ENCODE measurements at regions not wholly inside any gene's neighbourhood (a gene's known extent, or its start where the extent isn't known, plus 50 kb on each side); places are given as distances from the start of the nearest gene placed in this dataset.

- intact Hi-C loops (cut with DNase I; ENCODE audit: low total_unique reads) = no loop called here
- Histone ChIP-seq H3K4me1 (no peaks in the 10 kb centered on the region), H3K27ac (no peak overlapping the region), H3K4me3 (no peak overlapping the region), H3K36me3 (no peaks in the 10 kb centered on the region), H3K27me3 (no peaks in the 10 kb centered on the region), H3K9me3 (no peaks in the 10 kb centered on the region)
- TF ChIP-seq, protein P1, sequence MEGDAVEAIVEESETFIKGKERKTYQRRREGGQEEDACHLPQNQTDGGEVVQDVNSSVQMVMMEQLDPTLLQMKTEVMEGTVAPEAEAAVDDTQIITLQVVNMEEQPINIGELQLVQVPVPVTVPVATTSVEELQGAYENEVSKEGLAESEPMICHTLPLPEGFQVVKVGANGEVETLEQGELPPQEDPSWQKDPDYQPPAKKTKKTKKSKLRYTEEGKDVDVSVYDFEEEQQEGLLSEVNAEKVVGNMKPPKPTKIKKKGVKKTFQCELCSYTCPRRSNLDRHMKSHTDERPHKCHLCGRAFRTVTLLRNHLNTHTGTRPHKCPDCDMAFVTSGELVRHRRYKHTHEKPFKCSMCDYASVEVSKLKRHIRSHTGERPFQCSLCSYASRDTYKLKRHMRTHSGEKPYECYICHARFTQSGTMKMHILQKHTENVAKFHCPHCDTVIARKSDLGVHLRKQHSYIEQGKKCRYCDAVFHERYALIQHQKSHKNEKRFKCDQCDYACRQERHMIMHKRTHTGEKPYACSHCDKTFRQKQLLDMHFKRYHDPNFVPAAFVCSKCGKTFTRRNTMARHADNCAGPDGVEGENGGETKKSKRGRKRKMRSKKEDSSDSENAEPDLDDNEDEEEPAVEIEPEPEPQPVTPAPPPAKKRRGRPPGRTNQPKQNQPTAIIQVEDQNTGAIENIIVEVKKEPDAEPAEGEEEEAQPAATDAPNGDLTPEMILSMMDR (IDR thresholded peaks at IDR 0.05) = no peak
- TF ChIP-seq POLR2A (IDR thresholded peaks at IDR 0.05) = no peak
- DNase-seq = no peak
Measured at GRCh38 chr7:108810756-108811385, 241.2 kb downstream of the DNAJB9 start.

DNA sequence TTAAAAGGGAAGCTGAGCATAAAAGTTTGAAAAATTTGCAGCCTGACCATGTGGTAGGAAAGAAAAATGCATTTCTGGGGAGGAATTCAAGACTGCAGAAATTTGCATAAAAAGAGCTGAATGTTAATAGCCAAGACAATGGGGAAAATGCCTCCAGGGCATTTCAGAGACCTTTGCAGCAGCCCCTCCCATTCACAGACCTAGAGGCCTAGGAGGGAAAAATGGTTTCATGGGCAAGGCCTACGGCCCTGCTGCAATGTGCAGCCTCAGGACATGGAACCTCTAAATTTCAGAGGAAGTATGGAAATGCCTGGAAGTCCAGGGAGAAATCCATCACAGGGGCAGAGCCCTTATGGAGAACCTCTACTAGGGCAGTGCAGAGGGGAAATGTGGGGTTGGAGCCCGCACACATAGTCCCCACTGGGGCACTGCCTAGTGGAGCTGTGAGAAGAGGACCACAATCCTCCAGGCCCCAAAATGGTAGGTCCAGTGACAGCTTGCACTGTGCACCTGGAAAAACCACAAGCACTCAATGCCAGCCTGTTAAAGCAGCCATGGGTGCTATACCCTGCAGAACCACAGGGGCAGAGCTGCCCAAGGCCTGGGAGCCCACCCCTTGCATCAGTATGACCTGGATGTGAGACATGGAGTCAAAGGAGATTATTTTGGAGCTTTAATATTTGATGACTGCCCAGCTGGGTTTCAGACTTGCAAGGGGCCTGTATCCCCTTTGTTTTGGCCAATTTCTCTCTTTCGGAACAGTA is 243.8 kb downstream of the DNAJB9 start:
- no peak overlapping the region for H3K4me3 ChIP-seq
- H3K27me3 ChIP-seq = no peaks in the 10 kb centered on the region
- H3K36me3 ChIP-seq = no peaks in the 10 kb centered on the region
- no peak for TF ChIP-seq POLR2A (IDR thresholded peaks at IDR 0.05)
- TF ChIP-seq, protein P1 (IDR thresholded peaks at IDR 0.05) = no peak
- intact Hi-C loops (cut with DNase I; ENCODE audit: low total_unique reads) = no loop called here
- no peaks in the 10 kb centered on the region for H3K4me1 ChIP-seq
- H3K9me3 ChIP-seq = no peaks in the 10 kb centered on the region
- H3K27ac ChIP-seq = no peak overlapping the region
- DNase-seq = no peak

DNA sequence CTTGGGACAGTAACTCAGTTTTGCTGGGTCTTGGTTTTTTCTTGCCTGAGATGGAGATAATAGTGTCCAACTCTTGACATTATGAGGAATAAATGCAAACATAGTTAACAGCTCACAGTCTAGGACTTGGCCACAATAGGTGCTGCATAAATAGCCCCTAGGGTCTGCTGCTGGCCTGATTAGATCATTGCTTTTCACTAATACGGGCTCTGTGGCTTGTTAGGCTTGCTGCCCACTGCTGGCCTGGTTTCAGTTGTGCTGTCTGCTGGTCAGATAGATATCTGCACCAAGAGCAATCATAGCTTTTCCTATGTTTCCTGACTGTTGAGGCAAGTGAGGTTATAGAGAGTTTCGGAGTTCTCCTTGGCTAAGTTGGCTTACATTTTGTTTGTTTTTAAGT is 246.1 kb downstream of the DNAJB9 start:
- Histone ChIP-seq H3K4me1 (no peaks in the 10 kb centered on the region), H3K27me3 (no peaks in the 10 kb centered on the region), H3K27ac (no peak overlapping the region), H3K36me3 (no peaks in the 10 kb centered on the region), H3K4me3 (no peak overlapping the region), H3K9me3 (no peaks in the 10 kb centered on the region)
- no peak for TF ChIP-seq POLR2A (IDR thresholded peaks at IDR 0.05)
- TF ChIP-seq, protein P1 (IDR thresholded peaks at IDR 0.05) = no peak
- intact Hi-C loops (cut with DNase I; ENCODE audit: low total_unique reads) = no loop called here
- no peak for DNase-seq

DNA sequence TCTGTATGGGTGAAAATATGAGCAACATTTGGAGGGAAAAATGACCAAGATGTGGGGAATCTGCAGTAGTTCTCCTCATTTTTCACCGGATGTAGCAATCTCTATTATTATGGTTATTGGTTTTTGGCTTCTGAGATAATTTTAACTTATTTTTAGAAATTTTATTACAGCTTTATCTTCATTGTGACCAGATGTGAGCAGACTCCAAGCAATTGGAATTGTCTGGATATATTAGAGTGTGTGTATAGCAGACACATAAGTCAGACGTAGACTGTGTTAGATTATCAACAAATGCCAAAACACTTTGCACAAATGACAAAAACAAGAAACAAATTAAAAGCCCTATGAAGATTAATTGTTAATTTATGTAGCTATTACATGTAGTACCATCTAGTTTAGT is 249.1 kb downstream of the DNAJB9 start:
- intact Hi-C loops (cut with DNase I; ENCODE audit: low total_unique reads) = no loop called here
- H3K4me1 ChIP-seq = no peaks in the 10 kb centered on the region

More for the DNA sequence above, 249.1 kb downstream of the DNAJB9 start:
- Histone ChIP-seq H3K27ac (no peak overlapping the region), H3K9me3 (no peaks in the 10 kb centered on the region), H3K36me3 (no peaks in the 10 kb centered on the region), H3K4me3 (no peak overlapping the region), H3K27me3 (no peaks in the 10 kb centered on the region)
- TF ChIP-seq, protein P1 (IDR thresholded peaks at IDR 0.05) = no peak
- TF ChIP-seq POLR2A (IDR thresholded peaks at IDR 0.05) = no peak
- no peak for DNase-seq

Measured in uterus (tissue), 3 donors.